Right lung (tissue), 2 donors: ENCODE measurements at regions not wholly inside any gene's neighbourhood (a gene's known extent, or its start where the extent isn't known, plus 50 kb on each side); places are given as distances from the start of the nearest gene placed in this dataset.
"Not testable (repeated sequence)": the region's sequence is repeated elsewhere in the genome, so short reads cannot be mapped to it uniquely, and the experiment has no call there.

ENCODE experiments used
- DNase-seq, 2 donors: peaks; one replicate each; pipeline ENCODE4 v3.0.0-alpha.2; 2013

- DNase-seq: no peak
These were observed 89.0 kb upstream of the DLGAP1 start for GRCh38 chr18:4544142-4544541.

- no peak for DNase-seq
These were observed 88.6 kb upstream of the DLGAP1 start for GRCh38 chr18:4543711-4544110.

- no peak for DNase-seq
These were observed 86.5 kb upstream of the DLGAP1 start for GRCh38 chr18:4541588-4541987.

- no peak for DNase-seq
These were observed 81.3 kb upstream of the DLGAP1 start for GRCh38 chr18:4536447-4536846.

- DNase-seq: no peak
These were observed 73.3 kb upstream of the DLGAP1 start for GRCh38 chr18:4528405-4528804.

- not testable (repeated sequence) for DNase-seq
These were observed 72.7 kb upstream of the DLGAP1 start for GRCh38 chr18:4527826-4528225.

GRCh38 chr18:4524096-4524495 is 69.0 kb upstream of the DLGAP1 start:
- DNase-seq: no peak

GRCh38 chr18:4511166-4511565 is 56.1 kb upstream of the DLGAP1 start:
- no peak for DNase-seq

GRCh38 chr18:4510711-4511110 is 55.6 kb upstream of the DLGAP1 start:
- DNase-seq: no peak

GRCh38 chr18:4510160-4510559 is 55.1 kb upstream of the DLGAP1 start:
- DNase-seq: no peak
